A549 (cell line): ENCODE measurements at regions not wholly inside any gene's neighbourhood (a gene's known extent, or its start where the extent isn't known, plus 50 kb on each side); places are given as distances from the start of the nearest gene placed in this dataset.
A peak's percentile ranks its signal among the peaks of the same experiment; 100 is the strongest.

Experiments used
- ATAC-seq, 2 experiments: fragments of 200-7000 bp in 1 of 2; fragments of >200 bp in 1 of 2; cut with Nextera tagmentation in 1 of 2; cut with Tn5 transposase in 1 of 2; 3 replicates each; pipeline versions ENCODE4 v1.8.0 to v1.9.1; 2018 to 2020; ENCODE audit warnings: mild to moderate bottlenecking in 1 of 2, moderate library complexity in 1 of 2
- CTCF ChIA-PET: fragments of 300-600 bp; sonication (Branson Sonifier 250); formaldehyde crosslinking; extraction: SDS; loops from one replicate; lab custom pipeline; 2021; ENCODE audit warnings: antibody characterized with exemption, inconsistent platforms; lab: Yijun Ruan, JAX
- POLR2A ChIA-PET: fragments of 350-600 bp; formaldehyde crosslinking; extraction: SDS; loops from one replicate; lab custom pipeline; 2021; ENCODE audit warnings: antibody characterized with exemption, inconsistent platforms; lab: Yijun Ruan, JAX
- DNase-seq, 2 experiments: peaks; one replicate each; pipeline versions ENCODE4 v3.0.0 to v3.0.0-alpha.2; 2011 to 2016; ENCODE audit warnings: low read depth in 1 of 2, low spot score in 1 of 2
- FAIRE-seq: peaks from 2 replicates; lab custom pipeline; 2011; peaks lifted over from hg19 to GRCh38; lab: Jason Lieb, UNC
- H3K27ac ChIP-seq, 2 experiments: fragments of >200 bp; sonication (Bioruptor Twin); formaldehyde crosslinking; 3 replicates each; pipeline ENCODE4 v1.5.1; 2016 to 2017
- H3K4me1 ChIP-seq: fragments of >200 bp; sonication (Bioruptor Twin); formaldehyde crosslinking; 3 replicates; pipeline ENCODE4 v1.6.1; 2016
- H3K4me2 ChIP-seq: fragments of >200 bp; sonication (Bioruptor Twin); formaldehyde crosslinking; 3 replicates; pipeline ENCODE4 v1.6.1; 2016
- H3K4me3 ChIP-seq: fragments of >200 bp; sonication (Bioruptor Twin); formaldehyde crosslinking; 3 replicates; pipeline ENCODE4 v1.5.1; 2016
- H3K9me3 ChIP-seq: fragments of >200 bp; sonication (Bioruptor Twin); formaldehyde crosslinking; 3 replicates; pipeline ENCODE4 v1.6.1; 2016
- BHLHE40 ChIP-seq: IDR thresholded peaks from 2 replicates; pipeline ENCODE4 v1.6.1; 2012; ENCODE audit warnings: low read depth, low read length, inconsistent platforms
- CHD2 ChIP-seq: fragments of 150-350 bp; IDR thresholded peaks from 2 replicates; pipeline ENCODE4 v1.6.1; 2014; ENCODE audit warnings: low read length; ENCODE audit not compliant: partially characterized antibody
- EHMT2 ChIP-seq: fragments of 200-600 bp; sonication (generic); IDR thresholded peaks from 2 replicates; pipeline ENCODE4 v1.6.1; 2016; ENCODE audit warnings: antibody characterized with exemption, low read depth, mild to moderate bottlenecking, moderate library complexity
- FOSB ChIP-seq: fragments of 250-450 bp; sonication (Bioruptor Pico); IDR thresholded peaks from 2 replicates; pipeline ENCODE4 v1.5.0; 2020; ENCODE audit warnings: mild to moderate bottlenecking, moderate library complexity
- FOSL2 ChIP-seq, 2 experiments: fragments of 450-650 bp in 1 of 2; fragments of >200 bp in 1 of 2; sonication (Bioruptor Twin) in 1 of 2; formaldehyde crosslinking; IDR thresholded peaks; 2 replicates each; pipeline versions ENCODE4 v1.5.0 to v1.6.1; 2016 to 2020; ENCODE audit warnings: mild to moderate bottlenecking in 1 of 2, moderate library complexity in 1 of 2
- HOXA7 ChIP-seq: fragments of 250-450 bp; sonication (Bioruptor Pico); IDR thresholded peaks from 2 replicates; pipeline ENCODE4 v1.5.0; 2020; ENCODE audit warnings: mild to moderate bottlenecking, moderate library complexity
- JUN ChIP-seq, 2 experiments: fragments of >200 bp; sonication (Bioruptor Twin); formaldehyde crosslinking; IDR thresholded peaks; 2 replicates in 1 of 2; 3 replicates in 1 of 2; pipeline ENCODE4 v1.6.1; 2016 to 2017
- MAFK ChIP-seq: fragments of 450-650 bp; IDR thresholded peaks from 2 replicates; pipeline ENCODE4 v1.6.1; 2014; ENCODE audit not compliant: partially characterized antibody
- MYC ChIP-seq: IDR thresholded peaks from 2 replicates; pipeline ENCODE4 v1.6.1; 2012; ENCODE audit warnings: mild to moderate bottlenecking, inconsistent platforms, low read length, improper control_type of control experiment, borderline replicate concordance
- NPAS2 ChIP-seq: fragments of 250-450 bp; sonication (Bioruptor Pico); IDR thresholded peaks from 2 replicates; pipeline ENCODE4 v1.8.0; 2022; ENCODE audit warnings: mild to moderate bottlenecking, moderate library complexity, borderline replicate concordance
- POLR2A ChIP-seq: IDR thresholded peaks from 2 replicates; pipeline ENCODE4 v1.6.1; 2012; ENCODE audit warnings: mild to moderate bottlenecking, low read length
- RARB ChIP-seq: fragments of 250-450 bp; sonication (Bioruptor Pico); IDR thresholded peaks from 2 replicates; pipeline ENCODE4 v1.8.0; 2021; ENCODE audit warnings: mild to moderate bottlenecking, moderate library complexity
- TFCP2L1 ChIP-seq: fragments of 250-450 bp; sonication (Bioruptor Pico); IDR thresholded peaks from 2 replicates; pipeline ENCODE4 v1.5.0; 2021; ENCODE audit warnings: mild to moderate bottlenecking
- TP53 ChIP-seq: fragments of 250-450 bp; sonication (Bioruptor Pico); IDR thresholded peaks from 2 replicates; pipeline ENCODE4 v1.5.0; 2021; ENCODE audit warnings: mild to moderate bottlenecking, moderate library complexity
- WGBS: methylation state at CpG from one replicate; pipeline ENCODE4 v1.1.6; 2017; ENCODE audit errors: missing lambda C conversion rate; 5-methylcytosine and 5-hydroxymethylcytosine counted together
- TF ChIP-seq, protein P1 (sequence below): IDR thresholded peaks from 2 replicates; pipeline ENCODE4 v1.6.1; 2012
- TF ChIP-seq, protein P2 (sequence below): fragments of 250-450 bp; sonication (Bioruptor Pico); IDR thresholded peaks from 2 replicates; pipeline ENCODE4 v1.5.0; 2021; ENCODE audit warnings: mild to moderate bottlenecking, moderate library complexity, borderline replicate concordance
- TF ChIP-seq, protein P3 (sequence below): IDR thresholded peaks from 2 replicates; pipeline ENCODE4 v1.6.1; 2012; ENCODE audit warnings: low read depth, borderline replicate concordance
- TF ChIP-seq, protein P4 (sequence below): fragments of >200 bp; sonication (Bioruptor Twin); formaldehyde crosslinking; IDR thresholded peaks from 3 replicates; pipeline ENCODE4 v1.6.1; 2016
- TF ChIP-seq, protein P5 (sequence below): fragments of 200-600 bp; sonication (generic); IDR thresholded peaks from 2 replicates; pipeline ENCODE4 v1.6.1; 2016; ENCODE audit warnings: antibody characterized with exemption, mild to moderate bottlenecking, moderate library complexity
- TF ChIP-seq, protein P6 (sequence below): fragments of >200 bp; sonication (Bioruptor Twin); formaldehyde crosslinking; IDR thresholded peaks from 3 replicates; pipeline ENCODE4 v1.5.1; 2016
- TF ChIP-seq, protein P7 (sequence below): IDR thresholded peaks from 2 replicates; pipeline ENCODE4 v1.6.1; 2012

DNA sequence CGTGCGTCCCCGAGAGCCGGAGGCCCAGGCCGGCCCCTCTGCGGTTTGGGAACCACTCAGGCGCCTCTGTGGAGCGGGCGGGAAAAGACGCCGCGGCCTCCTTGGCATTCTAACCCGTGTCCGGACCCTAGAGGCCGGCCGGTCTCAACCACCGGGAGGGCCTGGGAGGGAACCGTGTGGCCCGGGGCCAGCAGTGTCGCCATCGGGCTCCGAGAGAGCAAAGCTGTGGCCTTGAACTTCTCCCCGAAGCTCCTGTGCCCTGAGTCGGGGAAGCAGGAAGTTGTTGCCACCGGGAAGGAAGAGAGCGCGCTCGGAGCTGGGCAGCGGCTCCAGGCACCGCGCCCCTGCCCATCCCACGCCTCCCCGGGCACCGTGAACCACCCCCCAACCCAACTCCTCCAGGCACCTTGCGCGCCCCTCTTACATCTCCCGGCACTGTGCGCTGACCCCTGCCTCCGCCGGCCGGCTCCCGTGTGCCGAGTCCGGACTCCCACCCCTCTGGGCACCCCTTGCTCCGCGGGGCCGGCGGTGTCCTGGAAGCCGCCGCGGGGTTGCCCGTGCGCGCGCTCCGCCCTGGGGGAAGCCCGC lies 80.0 kb upstream of the PPARA start:
- peak; percentile 35 to 61 for ATAC-seq
- POLR2A ChIA-PET: interaction anchor here (0.6 to 3.6 kb wide), 12 partner anchors 10 to 191 kb away, joined by 3 to 39 read pairs (median 5); no protein-coding TSS in a partner anchor
- WGBS: 7% methylated on average over 3 of the region's 57 CpGs
- H3K4me3 ChIP-seq: peak overlapping the region; percentile 73
- H3K27ac ChIP-seq: peak overlapping the region; percentile 99 to 100
- peak in 1 of 2 experiments; percentile 80 for DNase-seq
- CTCF ChIA-PET: interaction anchor here (0.6 to 2.3 kb wide), 5 partner anchors 12 to 64 kb away, joined by 4 to 15 read pairs (median 5); no protein-coding TSS in a partner anchor
- H3K4me2 ChIP-seq: peak overlapping the region; percentile 96
- no peaks in the 10 kb centered on the region for H3K9me3 ChIP-seq
- H3K4me1 ChIP-seq: peaks cover 16% of the 10 kb centered on the region
- FAIRE-seq: no peak
- TF ChIP-seq JUN (IDR thresholded peaks at IDR 0.05) (peak in 1 of 2 experiments; percentile 41; a peak in 3 of 5 replicates), TP53 (CRISPR knock-in tag) (peak; percentile 69; the same call in 1 of the 2 replicates), FOSB (peak; percentile 90), TFCP2L1 (CRISPR knock-in tag) (peak; percentile 86), POLR2A (no peak; the same call in 1 of the 2 replicates), NPAS2 (CRISPR knock-in tag) (no peak), MYC (peak; percentile 5; the same call in 1 of the 2 replicates), MAFK (no peak)
- TF ChIP-seq, protein P1, sequence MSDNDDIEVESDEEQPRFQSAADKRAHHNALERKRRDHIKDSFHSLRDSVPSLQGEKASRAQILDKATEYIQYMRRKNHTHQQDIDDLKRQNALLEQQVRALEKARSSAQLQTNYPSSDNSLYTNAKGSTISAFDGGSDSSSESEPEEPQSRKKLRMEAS: peak; percentile 56; the same call in 1 of the 2 replicates
- TF ChIP-seq, protein P2, sequence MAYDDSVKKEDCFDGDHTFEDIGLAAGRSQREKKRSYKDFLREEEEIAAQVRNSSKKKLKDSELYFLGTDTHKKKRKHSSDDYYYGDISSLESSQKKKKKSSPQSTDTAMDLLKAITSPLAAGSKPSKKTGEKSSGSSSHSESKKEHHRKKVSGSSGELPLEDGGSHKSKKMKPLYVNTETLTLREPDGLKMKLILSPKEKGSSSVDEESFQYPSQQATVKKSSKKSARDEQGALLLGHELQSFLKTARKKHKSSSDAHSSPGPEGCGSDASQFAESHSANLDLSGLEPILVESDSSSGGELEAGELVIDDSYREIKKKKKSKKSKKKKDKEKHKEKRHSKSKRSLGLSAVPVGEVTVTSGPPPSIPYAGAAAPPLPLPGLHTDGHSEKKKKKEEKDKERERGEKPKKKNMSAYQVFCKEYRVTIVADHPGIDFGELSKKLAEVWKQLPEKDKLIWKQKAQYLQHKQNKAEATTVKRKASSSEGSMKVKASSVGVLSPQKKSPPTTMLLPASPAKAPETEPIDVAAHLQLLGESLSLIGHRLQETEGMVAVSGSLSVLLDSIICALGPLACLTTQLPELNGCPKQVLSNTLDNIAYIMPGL: no peak
- TF ChIP-seq, protein P3, sequence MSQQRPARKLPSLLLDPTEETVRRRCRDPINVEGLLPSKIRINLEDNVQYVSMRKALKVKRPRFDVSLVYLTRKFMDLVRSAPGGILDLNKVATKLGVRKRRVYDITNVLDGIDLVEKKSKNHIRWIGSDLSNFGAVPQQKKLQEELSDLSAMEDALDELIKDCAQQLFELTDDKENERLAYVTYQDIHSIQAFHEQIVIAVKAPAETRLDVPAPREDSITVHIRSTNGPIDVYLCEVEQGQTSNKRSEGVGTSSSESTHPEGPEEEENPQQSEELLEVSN: peak; percentile 53; the same call in 1 of the 2 replicates
- TF ChIP-seq, protein P4, sequence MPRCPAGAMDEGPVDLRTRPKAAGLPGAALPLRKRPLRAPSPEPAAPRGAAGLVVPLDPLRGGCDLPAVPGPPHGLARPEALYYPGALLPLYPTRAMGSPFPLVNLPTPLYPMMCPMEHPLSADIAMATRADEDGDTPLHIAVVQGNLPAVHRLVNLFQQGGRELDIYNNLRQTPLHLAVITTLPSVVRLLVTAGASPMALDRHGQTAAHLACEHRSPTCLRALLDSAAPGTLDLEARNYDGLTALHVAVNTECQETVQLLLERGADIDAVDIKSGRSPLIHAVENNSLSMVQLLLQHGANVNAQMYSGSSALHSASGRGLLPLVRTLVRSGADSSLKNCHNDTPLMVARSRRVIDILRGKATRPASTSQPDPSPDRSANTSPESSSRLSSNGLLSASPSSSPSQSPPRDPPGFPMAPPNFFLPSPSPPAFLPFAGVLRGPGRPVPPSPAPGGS: peak; percentile 8; the same call in 1 of the 3 replicates

DNA sequence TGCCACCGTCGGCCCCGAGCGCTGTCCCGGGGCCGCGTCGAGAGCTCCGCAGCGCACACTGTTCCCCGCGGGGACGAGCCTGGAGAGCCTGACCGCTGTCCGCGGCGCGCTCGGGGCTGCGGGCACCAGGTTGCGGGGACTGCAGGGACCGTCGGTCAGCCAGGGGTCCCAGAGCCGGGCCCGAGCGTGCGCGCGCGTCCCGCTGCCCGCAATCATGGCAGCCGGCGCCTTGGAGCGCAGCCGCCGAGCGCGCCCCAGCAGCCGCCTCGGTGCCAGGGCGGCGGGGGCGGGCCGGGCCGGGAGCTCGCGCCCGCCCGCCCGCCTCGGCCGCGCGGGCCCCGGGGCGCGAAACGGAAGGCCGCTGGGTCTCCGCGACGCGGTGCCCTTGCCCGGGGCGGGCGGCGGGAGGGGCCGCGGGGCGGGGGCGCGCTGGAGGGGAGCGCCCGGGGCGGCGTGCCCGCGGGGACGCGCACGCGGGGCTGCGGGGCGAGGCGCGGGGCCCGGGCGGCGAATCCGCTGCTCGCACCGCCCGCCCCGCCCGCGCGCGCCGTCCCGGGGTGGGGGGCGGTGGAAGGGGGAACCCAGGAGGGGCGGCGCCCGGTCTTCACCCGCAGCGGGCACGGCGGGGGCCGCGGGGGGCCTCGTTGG lies 79.4 kb upstream of the PPARA start:
- Histone ChIP-seq H3K4me1 (peaks cover 19% of the 10 kb centered on the region), H3K4me3 (peak overlapping the region; percentile 73), H3K4me2 (peak overlapping the region; percentile 96), H3K27ac (peak overlapping the region; percentile 99 to 100), H3K9me3 (no peaks in the 10 kb centered on the region)
- FAIRE-seq (no peak), ATAC-seq (peak; percentile 4 to 32; a peak in 4 of 6 replicates), DNase-seq (peak in 1 of 2 experiments; percentile 63)
- CTCF ChIA-PET: interaction anchor here (2.2 to 2.3 kb wide), 2 partner anchors 58 to 65 kb away, joined by 6 to 15 read pairs; no protein-coding TSS in a partner anchor
- WGBS: no CpG with 5 or more reads among the region's 112 CpGs
- POLR2A ChIA-PET: interaction anchor here (0.6 to 3.6 kb wide), 8 partner anchors 9 to 191 kb away, joined by 3 to 39 read pairs (median 13); no protein-coding TSS in a partner anchor
- TF ChIP-seq, protein P5, sequence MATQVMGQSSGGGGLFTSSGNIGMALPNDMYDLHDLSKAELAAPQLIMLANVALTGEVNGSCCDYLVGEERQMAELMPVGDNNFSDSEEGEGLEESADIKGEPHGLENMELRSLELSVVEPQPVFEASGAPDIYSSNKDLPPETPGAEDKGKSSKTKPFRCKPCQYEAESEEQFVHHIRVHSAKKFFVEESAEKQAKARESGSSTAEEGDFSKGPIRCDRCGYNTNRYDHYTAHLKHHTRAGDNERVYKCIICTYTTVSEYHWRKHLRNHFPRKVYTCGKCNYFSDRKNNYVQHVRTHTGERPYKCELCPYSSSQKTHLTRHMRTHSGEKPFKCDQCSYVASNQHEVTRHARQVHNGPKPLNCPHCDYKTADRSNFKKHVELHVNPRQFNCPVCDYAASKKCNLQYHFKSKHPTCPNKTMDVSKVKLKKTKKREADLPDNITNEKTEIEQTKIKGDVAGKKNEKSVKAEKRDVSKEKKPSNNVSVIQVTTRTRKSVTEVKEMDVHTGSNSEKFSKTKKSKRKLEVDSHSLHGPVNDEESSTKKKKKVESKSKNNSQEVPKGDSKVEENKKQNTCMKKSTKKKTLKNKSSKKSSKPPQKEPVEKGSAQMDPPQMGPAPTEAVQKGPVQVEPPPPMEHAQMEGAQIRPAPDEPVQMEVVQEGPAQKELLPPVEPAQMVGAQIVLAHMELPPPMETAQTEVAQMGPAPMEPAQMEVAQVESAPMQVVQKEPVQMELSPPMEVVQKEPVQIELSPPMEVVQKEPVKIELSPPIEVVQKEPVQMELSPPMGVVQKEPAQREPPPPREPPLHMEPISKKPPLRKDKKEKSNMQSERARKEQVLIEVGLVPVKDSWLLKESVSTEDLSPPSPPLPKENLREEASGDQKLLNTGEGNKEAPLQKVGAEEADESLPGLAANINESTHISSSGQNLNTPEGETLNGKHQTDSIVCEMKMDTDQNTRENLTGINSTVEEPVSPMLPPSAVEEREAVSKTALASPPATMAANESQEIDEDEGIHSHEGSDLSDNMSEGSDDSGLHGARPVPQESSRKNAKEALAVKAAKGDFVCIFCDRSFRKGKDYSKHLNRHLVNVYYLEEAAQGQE: no peak; the same call in 1 of the 2 replicates
- TF ChIP-seq HOXA7 (no peak), EHMT2 (no peak), RARB (CRISPR knock-in tag) (no peak), BHLHE40 (no peak), NPAS2 (CRISPR knock-in tag) (no peak), FOSL2 (IDR thresholded peaks at IDR 0.05) (no peak), FOSL2 (CRISPR knock-in tag; IDR thresholded peaks at IDR 0.05) (no peak), MAFK (no peak), CHD2 (no peak)
- TF ChIP-seq, protein P6, sequence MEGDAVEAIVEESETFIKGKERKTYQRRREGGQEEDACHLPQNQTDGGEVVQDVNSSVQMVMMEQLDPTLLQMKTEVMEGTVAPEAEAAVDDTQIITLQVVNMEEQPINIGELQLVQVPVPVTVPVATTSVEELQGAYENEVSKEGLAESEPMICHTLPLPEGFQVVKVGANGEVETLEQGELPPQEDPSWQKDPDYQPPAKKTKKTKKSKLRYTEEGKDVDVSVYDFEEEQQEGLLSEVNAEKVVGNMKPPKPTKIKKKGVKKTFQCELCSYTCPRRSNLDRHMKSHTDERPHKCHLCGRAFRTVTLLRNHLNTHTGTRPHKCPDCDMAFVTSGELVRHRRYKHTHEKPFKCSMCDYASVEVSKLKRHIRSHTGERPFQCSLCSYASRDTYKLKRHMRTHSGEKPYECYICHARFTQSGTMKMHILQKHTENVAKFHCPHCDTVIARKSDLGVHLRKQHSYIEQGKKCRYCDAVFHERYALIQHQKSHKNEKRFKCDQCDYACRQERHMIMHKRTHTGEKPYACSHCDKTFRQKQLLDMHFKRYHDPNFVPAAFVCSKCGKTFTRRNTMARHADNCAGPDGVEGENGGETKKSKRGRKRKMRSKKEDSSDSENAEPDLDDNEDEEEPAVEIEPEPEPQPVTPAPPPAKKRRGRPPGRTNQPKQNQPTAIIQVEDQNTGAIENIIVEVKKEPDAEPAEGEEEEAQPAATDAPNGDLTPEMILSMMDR: no peak
- TF ChIP-seq, protein P4: no peak
- TF ChIP-seq, protein P7, sequence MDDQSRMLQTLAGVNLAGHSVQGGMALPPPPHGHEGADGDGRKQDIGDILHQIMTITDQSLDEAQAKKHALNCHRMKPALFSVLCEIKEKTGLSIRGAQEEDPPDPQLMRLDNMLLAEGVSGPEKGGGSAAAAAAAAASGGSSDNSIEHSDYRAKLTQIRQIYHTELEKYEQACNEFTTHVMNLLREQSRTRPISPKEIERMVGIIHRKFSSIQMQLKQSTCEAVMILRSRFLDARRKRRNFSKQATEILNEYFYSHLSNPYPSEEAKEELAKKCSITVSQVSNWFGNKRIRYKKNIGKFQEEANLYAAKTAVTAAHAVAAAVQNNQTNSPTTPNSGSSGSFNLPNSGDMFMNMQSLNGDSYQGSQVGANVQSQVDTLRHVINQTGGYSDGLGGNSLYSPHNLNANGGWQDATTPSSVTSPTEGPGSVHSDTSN: no peak
